A549 (cell line): ENCODE measurements at regions not wholly inside any gene's neighbourhood (a gene's known extent, or its start where the extent isn't known, plus 50 kb on each side); places are given as distances from the start of the nearest gene placed in this dataset.

Source experiments
- MAZ ChIP-seq: fragments of 150-350 bp; IDR thresholded peaks from 2 replicates; pipeline ENCODE4 v1.6.1; 2014; ENCODE audit warnings: antibody characterized with exemption, low read depth, low read length, borderline replicate concordance
- TF ChIP-seq, protein P1 (sequence below): fragments of 450-650 bp; IDR thresholded peaks from 2 replicates; pipeline ENCODE4 v1.6.1; 2014; ENCODE audit warnings: antibody characterized with exemption

DNA sequence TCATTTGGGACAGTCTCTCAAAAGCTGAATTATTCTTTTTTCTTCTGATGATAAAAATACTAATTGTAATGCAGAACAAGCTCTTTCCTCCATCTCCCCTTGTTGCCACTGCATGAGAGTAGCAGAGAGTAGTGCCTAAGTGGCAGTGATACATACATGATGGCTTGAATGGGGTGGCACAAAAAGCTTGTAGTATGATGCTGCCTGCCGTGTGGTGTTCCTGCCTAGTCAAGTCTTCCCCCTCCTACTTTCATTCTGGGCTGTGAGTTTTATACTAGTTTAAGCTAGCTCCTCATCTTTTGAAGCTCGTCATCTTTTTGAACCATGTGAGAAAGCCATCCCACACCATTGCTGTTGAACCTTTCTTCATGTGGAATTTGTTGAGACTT is 230.5 kb downstream of the NFKBIZ start:
- TF ChIP-seq, protein P1, sequence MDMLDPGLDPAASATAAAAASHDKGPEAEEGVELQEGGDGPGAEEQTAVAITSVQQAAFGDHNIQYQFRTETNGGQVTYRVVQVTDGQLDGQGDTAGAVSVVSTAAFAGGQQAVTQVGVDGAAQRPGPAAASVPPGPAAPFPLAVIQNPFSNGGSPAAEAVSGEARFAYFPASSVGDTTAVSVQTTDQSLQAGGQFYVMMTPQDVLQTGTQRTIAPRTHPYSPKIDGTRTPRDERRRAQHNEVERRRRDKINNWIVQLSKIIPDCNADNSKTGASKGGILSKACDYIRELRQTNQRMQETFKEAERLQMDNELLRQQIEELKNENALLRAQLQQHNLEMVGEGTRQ = no peak
- no peak for TF ChIP-seq MAZ
